Activated naive CD4-positive, alpha-beta T cell treated with anti-CD3 and anti-CD28 coated beads for 36 hours (primary cell): ENCODE measurements at regions not wholly inside any gene's neighbourhood (a gene's known extent, or its start where the extent isn't known, plus 50 kb on each side); places are given as distances from the start of the nearest gene placed in this dataset.
"Not testable (repeated sequence)": the region's sequence is repeated elsewhere in the genome, so short reads cannot be mapped to it uniquely, and the experiment has no call there.

Source experiments
- CTCF ChIA-PET: fragments of 350-600 bp; sonication (Branson Sonifier 250); formaldehyde crosslinking; loops from one replicate; lab custom pipeline; 2021; ENCODE audit warnings: antibody characterized with exemption; lab: Charles Lee
- DNase-seq: peaks from one replicate; pipeline ENCODE4 v3.0.0-alpha.2; 2020
- H3K27ac Mint-ChIP-seq: one replicate; pipeline ENCODE4 v1.8.0; 2021; ENCODE audit warnings: mild to moderate bottlenecking, mixed read lengths
- H3K27me3 Mint-ChIP-seq: one replicate; pipeline ENCODE4 v1.8.0; 2021; ENCODE audit warnings: low read depth, mixed read lengths
- H3K36me3 Mint-ChIP-seq: one replicate; pipeline ENCODE4 v1.8.0; 2021; ENCODE audit warnings: low read depth, mixed read lengths
- H3K4me1 Mint-ChIP-seq: one replicate; pipeline ENCODE4 v1.8.0; 2021; ENCODE audit warnings: low read depth, mixed read lengths
- H3K4me3 Mint-ChIP-seq: one replicate; pipeline ENCODE4 v1.8.0; 2021; ENCODE audit warnings: mild to moderate bottlenecking, moderate library complexity, mixed read lengths
- H3K9me3 Mint-ChIP-seq: one replicate; pipeline ENCODE4 v1.8.0; 2021; ENCODE audit warnings: mixed read lengths
- intact Hi-C: fragments of 100-400 bp; cut with micrococcal nuclease; formaldehyde crosslinking; loops from one replicate; pipeline ENCODE4 v1.15.1; 2023

- Mint-ChIP-seq H3K27ac (no peak overlapping the region), H3K4me1 (peaks cover 35% of the 10 kb centered on the region), H3K4me3 (no peak overlapping the region), H3K36me3 (no peaks in the 10 kb centered on the region), H3K27me3 (no peaks in the 10 kb centered on the region), H3K9me3 (no peaks in the 10 kb centered on the region)
- peak; percentile 75 for DNase-seq
- CTCF ChIA-PET, result interaction anchor here (1.0 to 2.3 kb wide), 6 partner anchors 20 to 48 kb away, joined by 3 to 15 read pairs (median 6); no protein-coding TSS in a partner anchor
- intact Hi-C loops, result loop anchor here (1.0 kb wide), 5 partner anchors 25 to 226 kb away; no protein-coding TSS in a partner anchor
Observed at GRCh38 chr7:142583446-142583845, 165.8 kb upstream of the PRSS1 start.

DNA sequence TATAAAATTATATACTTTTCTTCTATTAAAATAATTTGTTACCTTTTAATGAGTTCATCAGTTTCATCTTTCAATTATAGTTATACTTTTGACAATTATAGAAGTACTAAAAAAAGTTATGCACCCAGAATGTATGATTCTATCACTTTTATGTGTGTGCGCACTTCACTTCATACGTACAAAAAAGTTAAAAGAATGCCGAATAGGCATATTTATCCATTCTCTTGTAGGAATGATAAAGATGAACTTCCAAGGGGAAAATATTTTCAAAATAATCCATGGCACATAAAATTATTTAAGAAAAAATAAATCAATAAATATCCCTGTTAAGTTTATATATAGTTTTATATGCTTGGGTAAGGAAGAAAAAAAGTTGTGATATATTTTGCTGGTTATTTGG, 166.9 kb upstream of the PRSS1 start:
- peaks cover 35% of the 10 kb centered on the region for H3K4me1 Mint-ChIP-seq
- H3K36me3 Mint-ChIP-seq, result no peaks in the 10 kb centered on the region
- H3K4me3 Mint-ChIP-seq, result no peak overlapping the region
- intact Hi-C loops, result no loop called here
- H3K27ac Mint-ChIP-seq, result no peak overlapping the region
- H3K9me3 Mint-ChIP-seq, result no peaks in the 10 kb centered on the region
- CTCF ChIA-PET, result interaction anchor here (0.8 to 2.3 kb wide), 6 partner anchors 22 to 47 kb away, joined by 4 to 15 read pairs (median 7); no protein-coding TSS in a partner anchor
- DNase-seq, result no peak
- H3K27me3 Mint-ChIP-seq, result no peaks in the 10 kb centered on the region

GRCh38 chr7:142581341-142581740, 167.9 kb upstream of the PRSS1 start:
- Mint-ChIP-seq H3K27me3 (no peaks in the 10 kb centered on the region), H3K36me3 (no peaks in the 10 kb centered on the region), H3K27ac (peak overlapping the region; percentile 31), H3K4me1 (peaks cover 31% of the 10 kb centered on the region), H3K4me3 (peak overlapping the region; percentile 59), H3K9me3 (no peaks in the 10 kb centered on the region)
- CTCF ChIA-PET, result interaction anchor here (1.3 to 2.1 kb wide), 2 partner anchors 23 to 46 kb away, joined by 7 read pairs; no protein-coding TSS in a partner anchor
- intact Hi-C loops, result no loop called here
- DNase-seq, result peak; percentile 44

- H3K9me3 Mint-ChIP-seq, result no peaks in the 10 kb centered on the region
- H3K27me3 Mint-ChIP-seq, result no peaks in the 10 kb centered on the region
- no peaks in the 10 kb centered on the region for H3K36me3 Mint-ChIP-seq
- peak overlapping the region; percentile 62 for H3K27ac Mint-ChIP-seq
- intact Hi-C loops, result no loop called here
- H3K4me1 Mint-ChIP-seq, result peaks cover 31% of the 10 kb centered on the region
- CTCF ChIA-PET, result interaction anchor here (1.0 kb wide), 1 partner anchor 22 kb away, joined by 3 read pairs; no protein-coding TSS in a partner anchor
- no peak for DNase-seq
- H3K4me3 Mint-ChIP-seq, result no peak overlapping the region
Observed at GRCh38 chr7:142579946-142580345, 169.3 kb upstream of the PRSS1 start.

- H3K4me1 Mint-ChIP-seq, H3K27me3 Mint-ChIP-seq, DNase-seq, H3K36me3 Mint-ChIP-seq, H3K27ac Mint-ChIP-seq, intact Hi-C loops, H3K9me3 Mint-ChIP-seq, H3K4me3 Mint-ChIP-seq, CTCF ChIA-PET: not testable (repeated sequence)
Observed at GRCh38 chr7:142575351-142575750, 173.9 kb upstream of the PRSS1 start.

DNA sequence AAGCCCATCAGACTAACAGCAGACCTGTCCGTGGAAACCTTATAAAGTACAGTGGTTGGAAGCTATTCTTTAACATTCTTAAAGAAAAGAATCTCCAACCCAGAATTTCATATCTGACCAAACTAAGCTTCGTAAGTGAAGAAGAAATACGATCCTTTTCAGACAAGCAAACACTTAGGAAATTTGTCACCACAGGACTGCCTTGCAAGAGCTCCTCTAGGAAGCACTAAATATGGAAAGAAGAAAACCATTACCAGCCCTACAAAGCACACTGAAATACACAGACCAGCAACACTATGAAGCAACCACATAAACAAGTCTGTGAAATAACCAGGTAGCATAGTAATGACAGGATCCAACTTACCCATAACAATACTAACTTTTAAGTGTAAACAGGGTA, 177.7 kb upstream of the PRSS1 start:
- no peak for DNase-seq
- Mint-ChIP-seq H3K9me3 (no peaks in the 10 kb centered on the region), H3K27ac (no peak overlapping the region), H3K36me3 (no peaks in the 10 kb centered on the region), H3K4me1 (peaks cover 4% of the 10 kb centered on the region), H3K27me3 (peaks cover 4% of the 10 kb centered on the region), H3K4me3 (no peak overlapping the region)
- CTCF ChIA-PET, result interaction anchor here (1.1 to 2.1 kb wide), 3 partner anchors 9 to 36 kb away, joined by 3 to 8 read pairs (median 5); no protein-coding TSS in a partner anchor
- intact Hi-C loops, result no loop called here

- no peaks in the 10 kb centered on the region for H3K36me3 Mint-ChIP-seq
- H3K4me3 Mint-ChIP-seq, result no peak overlapping the region
- H3K9me3 Mint-ChIP-seq, result no peaks in the 10 kb centered on the region
- DNase-seq, result no peak
- no peak overlapping the region for H3K27ac Mint-ChIP-seq
- H3K27me3 Mint-ChIP-seq, result peaks cover 4% of the 10 kb centered on the region
- CTCF ChIA-PET, result interaction anchor here (0.7 to 2.1 kb wide), 2 partner anchors 12 to 76 kb away, joined by 4 to 8 read pairs; no protein-coding TSS in a partner anchor
- intact Hi-C loops, result no loop called here
- peaks cover 4% of the 10 kb centered on the region for H3K4me1 Mint-ChIP-seq
Observed at GRCh38 chr7:142569851-142570250, 179.4 kb upstream of the PRSS1 start.

DNA sequence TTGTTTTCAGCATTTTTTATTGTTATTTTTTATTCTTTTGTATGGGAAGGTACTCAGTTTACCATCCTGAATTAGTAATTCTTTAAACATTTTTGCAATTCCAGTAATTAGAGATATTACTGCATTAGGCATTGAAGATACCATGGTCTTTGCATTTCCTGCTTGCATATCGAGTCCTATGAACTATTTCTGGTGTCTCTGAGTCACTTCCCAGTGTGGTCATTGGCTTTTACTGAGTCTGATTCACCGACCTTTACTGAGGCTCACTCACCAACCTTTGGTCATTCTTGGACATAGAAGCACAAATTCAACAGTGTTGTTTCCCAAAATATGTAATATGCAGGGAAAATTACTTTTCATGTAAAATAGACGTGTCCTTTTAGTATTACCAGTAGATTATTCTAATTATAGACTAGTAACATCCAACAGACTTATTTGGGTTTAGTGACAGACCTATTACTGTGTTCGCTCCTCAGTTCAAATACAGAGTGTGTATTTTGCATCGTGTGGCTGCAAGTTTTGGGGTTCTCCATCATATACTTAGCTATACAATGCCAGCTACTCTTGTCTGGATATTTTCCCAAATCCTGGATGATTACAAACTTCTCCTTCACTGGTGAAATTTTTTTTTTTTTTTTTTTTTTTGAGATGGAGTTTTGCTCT, 180.7 kb upstream of the PRSS1 start:
- no peak for DNase-seq
- H3K27me3 Mint-ChIP-seq, result peaks cover 4% of the 10 kb centered on the region
- no peak overlapping the region for H3K4me3 Mint-ChIP-seq
- H3K36me3 Mint-ChIP-seq, result no peaks in the 10 kb centered on the region
- intact Hi-C loops, result no loop called here
- peaks cover 6% of the 10 kb centered on the region for H3K4me1 Mint-ChIP-seq
- no peaks in the 10 kb centered on the region for H3K9me3 Mint-ChIP-seq
- CTCF ChIA-PET, result interaction anchor here (0.7 to 0.9 kb wide), 2 partner anchors 19 to 154 kb away, joined by 3 to 5 read pairs; no protein-coding TSS in a partner anchor
- H3K27ac Mint-ChIP-seq, result no peak overlapping the region

DNA sequence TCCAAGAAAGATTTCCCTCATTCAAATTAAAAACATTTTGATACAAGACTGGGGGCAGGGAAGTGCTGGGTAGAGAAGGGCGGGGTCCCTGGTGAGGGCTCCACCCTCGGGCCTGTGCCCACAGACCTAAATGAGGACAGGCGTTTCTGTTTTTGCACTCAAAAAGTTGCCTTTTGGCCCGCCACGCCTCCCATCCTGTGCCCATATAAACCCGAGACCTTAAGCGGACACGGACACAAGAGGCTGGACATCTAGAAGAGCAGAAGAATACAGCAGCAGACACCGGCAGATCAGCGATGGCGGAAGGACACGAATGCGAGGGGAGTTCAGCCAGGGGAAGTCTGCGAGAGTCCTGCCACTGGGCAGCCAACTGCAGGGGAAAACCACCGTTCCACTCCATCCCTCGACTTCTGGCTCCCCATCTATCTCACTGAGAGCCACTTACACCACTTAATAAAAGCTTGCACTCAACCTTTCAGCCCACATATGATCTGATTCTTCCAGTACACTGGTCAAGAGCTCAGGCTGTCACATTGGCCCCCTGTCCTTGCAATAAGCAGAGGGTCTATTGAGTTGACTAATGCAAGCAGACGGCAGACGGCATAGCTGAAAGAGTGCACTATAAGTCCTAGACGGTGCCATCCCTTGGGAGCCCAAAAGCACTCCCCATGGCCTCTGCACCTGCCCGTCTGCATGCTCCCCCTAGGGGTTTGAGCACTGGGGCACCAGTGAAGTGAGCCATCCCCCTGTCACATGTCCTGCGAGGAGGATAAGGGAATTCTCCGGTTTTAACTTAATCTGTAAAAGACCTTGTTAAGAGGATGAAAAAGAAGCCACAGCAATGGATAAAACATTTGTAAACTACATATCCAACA, 181.8 kb upstream of the PRSS1 start:
- Mint-ChIP-seq H3K9me3 (no peaks in the 10 kb centered on the region), H3K27ac (no peak overlapping the region), H3K36me3 (no peaks in the 10 kb centered on the region), H3K4me3 (no peak overlapping the region), H3K27me3 (peaks cover 4% of the 10 kb centered on the region), H3K4me1 (peaks cover 6% of the 10 kb centered on the region)
- DNase-seq, result no peak
- CTCF ChIA-PET, result no interaction called here
- intact Hi-C loops, result no loop called here

GRCh38 chr7:142566271-142566670, 183.0 kb upstream of the PRSS1 start:
- Mint-ChIP-seq H3K27me3 (peaks cover 4% of the 10 kb centered on the region), H3K4me3 (no peak overlapping the region), H3K4me1 (peaks cover 6% of the 10 kb centered on the region), H3K36me3 (no peaks in the 10 kb centered on the region), H3K9me3 (no peaks in the 10 kb centered on the region), H3K27ac (no peak overlapping the region)
- CTCF ChIA-PET, result no interaction called here
- intact Hi-C loops, result no loop called here
- DNase-seq, result no peak

- H3K27me3 Mint-ChIP-seq, DNase-seq, H3K36me3 Mint-ChIP-seq, H3K4me1 Mint-ChIP-seq, intact Hi-C loops, CTCF ChIA-PET, H3K9me3 Mint-ChIP-seq: not testable (repeated sequence)
- peak overlapping the region; percentile 41 for H3K4me3 Mint-ChIP-seq
- peak overlapping the region; percentile 56 for H3K27ac Mint-ChIP-seq
Observed at GRCh38 chr7:142564125-142564524, 185.1 kb upstream of the PRSS1 start.

GRCh38 chr7:142563470-142563869, 185.8 kb upstream of the PRSS1 start:
- intact Hi-C loops, result no loop called here
- peaks cover 6% of the 10 kb centered on the region for H3K4me1 Mint-ChIP-seq
- H3K27me3 Mint-ChIP-seq, result peaks cover 2% of the 10 kb centered on the region
- no peak for DNase-seq
- CTCF ChIA-PET, result interaction anchor here (1.0 to 1.3 kb wide), 3 partner anchors 24 to 85 kb away, joined by 3 to 6 read pairs (median 3); no protein-coding TSS in a partner anchor
- no peaks in the 10 kb centered on the region for H3K9me3 Mint-ChIP-seq
- peak overlapping the region; percentile 41 for H3K4me3 Mint-ChIP-seq
- no peak overlapping the region for H3K27ac Mint-ChIP-seq
- no peaks in the 10 kb centered on the region for H3K36me3 Mint-ChIP-seq
